ENCODE measurements at regions not wholly inside any gene's neighbourhood (a gene's known extent, or its start where the extent isn't known, plus 50 kb on each side); places are given as distances from the start of the nearest gene placed in this dataset.

DNA sequence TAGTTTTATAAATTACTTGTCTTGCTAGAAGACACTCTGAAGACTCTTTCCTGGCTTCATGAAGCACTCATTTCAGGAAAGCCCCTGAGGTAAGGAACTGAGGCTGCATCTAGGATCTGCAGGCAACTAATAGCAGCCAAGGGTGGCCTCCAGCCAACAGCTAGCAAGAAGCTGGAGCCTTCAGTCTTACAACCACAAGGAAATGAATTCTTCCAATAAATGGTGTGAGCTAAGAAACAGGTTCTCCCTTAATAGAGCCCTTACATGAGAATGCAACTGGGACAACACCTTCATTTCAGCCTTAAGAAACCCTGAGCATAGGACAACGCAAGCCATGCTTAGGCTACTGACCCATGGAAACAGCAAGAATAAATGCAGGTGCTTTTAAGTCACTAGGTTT, 254.6 kb upstream of the RBBP8 start:
- no peak overlapping the region for H3K4me3 ChIP-seq (replicated peaks; ENCODE audit: insufficient read depth, low read length)

DNA sequence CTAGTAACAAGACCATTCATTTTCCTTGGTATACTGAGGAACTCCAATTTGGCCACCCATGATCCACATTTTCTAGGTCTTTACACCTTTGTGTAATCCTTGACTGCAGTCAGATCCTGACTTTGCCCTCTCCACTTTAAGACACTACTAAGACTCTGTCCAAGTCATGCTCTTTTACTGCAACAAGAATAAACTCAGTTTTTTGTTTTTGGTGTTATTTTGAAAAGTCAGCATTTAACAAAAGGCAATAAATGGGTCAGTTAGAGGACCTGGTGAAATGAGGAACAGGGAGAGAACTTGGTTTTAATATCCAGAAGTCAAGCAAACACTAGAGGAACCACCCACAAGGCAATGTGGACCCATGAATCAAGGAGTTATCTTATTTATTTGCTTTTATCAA, 252.2 kb upstream of the RBBP8 start:
- TF ChIP-seq SPI1 (IDR thresholded peaks at IDR 0.05; ENCODE audit: borderline replicate concordance, low read depth) (peak; percentile 7; the same call in 1 of the 2 replicates), POLR2AphosphoS5 (IDR thresholded peaks at IDR 0.05; ENCODE audit: low read depth) (no peak)
- TF ChIP-seq, protein P1, sequence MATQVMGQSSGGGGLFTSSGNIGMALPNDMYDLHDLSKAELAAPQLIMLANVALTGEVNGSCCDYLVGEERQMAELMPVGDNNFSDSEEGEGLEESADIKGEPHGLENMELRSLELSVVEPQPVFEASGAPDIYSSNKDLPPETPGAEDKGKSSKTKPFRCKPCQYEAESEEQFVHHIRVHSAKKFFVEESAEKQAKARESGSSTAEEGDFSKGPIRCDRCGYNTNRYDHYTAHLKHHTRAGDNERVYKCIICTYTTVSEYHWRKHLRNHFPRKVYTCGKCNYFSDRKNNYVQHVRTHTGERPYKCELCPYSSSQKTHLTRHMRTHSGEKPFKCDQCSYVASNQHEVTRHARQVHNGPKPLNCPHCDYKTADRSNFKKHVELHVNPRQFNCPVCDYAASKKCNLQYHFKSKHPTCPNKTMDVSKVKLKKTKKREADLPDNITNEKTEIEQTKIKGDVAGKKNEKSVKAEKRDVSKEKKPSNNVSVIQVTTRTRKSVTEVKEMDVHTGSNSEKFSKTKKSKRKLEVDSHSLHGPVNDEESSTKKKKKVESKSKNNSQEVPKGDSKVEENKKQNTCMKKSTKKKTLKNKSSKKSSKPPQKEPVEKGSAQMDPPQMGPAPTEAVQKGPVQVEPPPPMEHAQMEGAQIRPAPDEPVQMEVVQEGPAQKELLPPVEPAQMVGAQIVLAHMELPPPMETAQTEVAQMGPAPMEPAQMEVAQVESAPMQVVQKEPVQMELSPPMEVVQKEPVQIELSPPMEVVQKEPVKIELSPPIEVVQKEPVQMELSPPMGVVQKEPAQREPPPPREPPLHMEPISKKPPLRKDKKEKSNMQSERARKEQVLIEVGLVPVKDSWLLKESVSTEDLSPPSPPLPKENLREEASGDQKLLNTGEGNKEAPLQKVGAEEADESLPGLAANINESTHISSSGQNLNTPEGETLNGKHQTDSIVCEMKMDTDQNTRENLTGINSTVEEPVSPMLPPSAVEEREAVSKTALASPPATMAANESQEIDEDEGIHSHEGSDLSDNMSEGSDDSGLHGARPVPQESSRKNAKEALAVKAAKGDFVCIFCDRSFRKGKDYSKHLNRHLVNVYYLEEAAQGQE (IDR thresholded peaks at IDR 0.05; ENCODE audit: insufficient replicate concordance, low read depth): no peak
- no peak overlapping the region for H3K4me3 ChIP-seq (replicated peaks; ENCODE audit: insufficient read depth, low read length)
- no peak for DNase-seq (ENCODE audit: low read depth in 1 of 2, low spot score in 1 of 2)

More for the DNA sequence above, 254.6 kb upstream of the RBBP8 start:
- Histone ChIP-seq H3K27me3 (ENCODE audit: insufficient read depth, poor library complexity, severe bottlenecking) (peaks cover 24% of the 10 kb centered on the region), H3K27ac (replicated peaks) (no peak overlapping the region)
- TF ChIP-seq, protein P1 (IDR thresholded peaks at IDR 0.05; ENCODE audit: insufficient replicate concordance, low read depth): no peak
- TF ChIP-seq GABPA (IDR thresholded peaks at IDR 0.05; ENCODE audit: low read depth) (no peak), POLR2AphosphoS5 (IDR thresholded peaks at IDR 0.05; ENCODE audit: low read depth) (no peak), SPI1 (IDR thresholded peaks at IDR 0.05; ENCODE audit: borderline replicate concordance, low read depth) (no peak)
- TF ChIP-seq, protein P2, sequence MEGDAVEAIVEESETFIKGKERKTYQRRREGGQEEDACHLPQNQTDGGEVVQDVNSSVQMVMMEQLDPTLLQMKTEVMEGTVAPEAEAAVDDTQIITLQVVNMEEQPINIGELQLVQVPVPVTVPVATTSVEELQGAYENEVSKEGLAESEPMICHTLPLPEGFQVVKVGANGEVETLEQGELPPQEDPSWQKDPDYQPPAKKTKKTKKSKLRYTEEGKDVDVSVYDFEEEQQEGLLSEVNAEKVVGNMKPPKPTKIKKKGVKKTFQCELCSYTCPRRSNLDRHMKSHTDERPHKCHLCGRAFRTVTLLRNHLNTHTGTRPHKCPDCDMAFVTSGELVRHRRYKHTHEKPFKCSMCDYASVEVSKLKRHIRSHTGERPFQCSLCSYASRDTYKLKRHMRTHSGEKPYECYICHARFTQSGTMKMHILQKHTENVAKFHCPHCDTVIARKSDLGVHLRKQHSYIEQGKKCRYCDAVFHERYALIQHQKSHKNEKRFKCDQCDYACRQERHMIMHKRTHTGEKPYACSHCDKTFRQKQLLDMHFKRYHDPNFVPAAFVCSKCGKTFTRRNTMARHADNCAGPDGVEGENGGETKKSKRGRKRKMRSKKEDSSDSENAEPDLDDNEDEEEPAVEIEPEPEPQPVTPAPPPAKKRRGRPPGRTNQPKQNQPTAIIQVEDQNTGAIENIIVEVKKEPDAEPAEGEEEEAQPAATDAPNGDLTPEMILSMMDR (IDR thresholded peaks at IDR 0.05; ENCODE audit: insufficient read depth, low read length): no peak
- no peak for DNase-seq (ENCODE audit: low read depth in 1 of 2, low spot score in 1 of 2)

DNA sequence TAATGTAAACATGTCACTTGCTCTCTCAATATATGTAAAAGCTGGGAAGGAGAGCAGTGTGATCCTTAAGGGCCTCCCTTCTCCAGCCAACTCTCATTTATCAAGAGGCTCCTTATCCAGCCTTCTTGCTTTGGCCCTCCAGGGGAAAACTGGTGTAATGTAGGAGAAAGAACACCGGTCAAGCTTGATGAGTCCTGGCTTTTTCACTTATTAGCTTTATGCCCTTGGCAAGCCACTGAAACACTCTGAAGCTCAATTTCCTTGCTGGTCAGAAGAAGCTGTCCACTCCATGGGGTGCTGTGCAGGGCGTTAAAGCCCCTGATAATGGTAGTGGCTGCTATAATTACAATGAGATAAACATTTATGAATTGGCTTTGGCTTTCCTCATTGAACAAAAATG, 251.2 kb upstream of the RBBP8 start:
- DNase-seq (ENCODE audit: low read depth in 1 of 2, low spot score in 1 of 2): no peak
- Histone ChIP-seq H3K27ac (replicated peaks) (no peak overlapping the region), H3K4me3 (replicated peaks; ENCODE audit: insufficient read depth, low read length) (no peak overlapping the region), H3K27me3 (ENCODE audit: insufficient read depth, poor library complexity, severe bottlenecking) (peaks cover 23% of the 10 kb centered on the region)
- TF ChIP-seq, protein P2 (IDR thresholded peaks at IDR 0.05; ENCODE audit: insufficient read depth, low read length): no peak
- TF ChIP-seq, protein P1 (IDR thresholded peaks at IDR 0.05; ENCODE audit: insufficient replicate concordance, low read depth): no peak
- no peak for TF ChIP-seq POLR2AphosphoS5 (IDR thresholded peaks at IDR 0.05; ENCODE audit: low read depth)
- TF ChIP-seq SPI1 (IDR thresholded peaks at IDR 0.05; ENCODE audit: borderline replicate concordance, low read depth): no peak
- no peak for TF ChIP-seq GABPA (IDR thresholded peaks at IDR 0.05; ENCODE audit: low read depth)

More for the DNA sequence above, 252.2 kb upstream of the RBBP8 start:
- Histone ChIP-seq H3K27ac (replicated peaks) (no peak overlapping the region), H3K27me3 (ENCODE audit: insufficient read depth, poor library complexity, severe bottlenecking) (peaks cover 24% of the 10 kb centered on the region)

All from HL-60 (cell line).